CD4-positive, alpha-beta T cell treated with Interleukin-10 for 1 hour (primary cell): ENCODE measurements at regions not wholly inside any gene's neighbourhood (a gene's known extent, or its start where the extent isn't known, plus 50 kb on each side); places are given as distances from the start of the nearest gene placed in this dataset.

Source experiments
- DNase-seq: peaks from one replicate; pipeline ENCODE4 v3.0.0-alpha.2; 2020

GRCh38 chr1:232305050-232305449 is 324.9 kb downstream of the SIPA1L2 start:
- DNase-seq: no peak

GRCh38 chr1:232303222-232303620 is 326.7 kb downstream of the SIPA1L2 start:
- no peak for DNase-seq

GRCh38 chr1:232302376-232303221 is 327.3 kb downstream of the SIPA1L2 start:
- DNase-seq: no peak

- no peak for DNase-seq
Measured at GRCh38 chr1:232301246-232301645, 328.7 kb downstream of the SIPA1L2 start.

- no peak for DNase-seq
Measured at GRCh38 chr1:232300466-232300865, 329.5 kb downstream of the SIPA1L2 start.

- no peak for DNase-seq
Measured at GRCh38 chr1:232296461-232296860, 333.5 kb downstream of the SIPA1L2 start.

- DNase-seq: no peak
Measured at GRCh38 chr1:232293361-232293760, 336.6 kb downstream of the SIPA1L2 start.

GRCh38 chr1:232292818-232293217 is 337.1 kb downstream of the SIPA1L2 start:
- DNase-seq: no peak

- no peak for DNase-seq
Measured at GRCh38 chr1:232292239-232292638, 337.7 kb downstream of the SIPA1L2 start.

GRCh38 chr1:232291681-232292080 is 338.3 kb downstream of the SIPA1L2 start:
- no peak for DNase-seq

- DNase-seq: no peak
Measured at GRCh38 chr1:232291261-232291660, 338.7 kb downstream of the SIPA1L2 start.

- DNase-seq: no peak
Measured at GRCh38 chr1:232290570-232290969, 339.4 kb downstream of the SIPA1L2 start.

GRCh38 chr1:232287676-232288569 is 342.0 kb downstream of the SIPA1L2 start:
- no peak for DNase-seq

- no peak for DNase-seq
Measured at GRCh38 chr1:232285138-232285537, 344.8 kb downstream of the SIPA1L2 start.

- no peak for DNase-seq
Measured at GRCh38 chr1:232283864-232284263, 346.1 kb downstream of the SIPA1L2 start.

- no peak for DNase-seq
Measured at GRCh38 chr1:232282498-232282897, 347.4 kb downstream of the SIPA1L2 start.

GRCh38 chr1:232280910-232281309 is 349.0 kb downstream of the SIPA1L2 start:
- no peak for DNase-seq

- DNase-seq: no peak
Measured at GRCh38 chr1:232279909-232280400, 350.0 kb downstream of the SIPA1L2 start.

GRCh38 chr1:232278925-232279324 is 351.0 kb downstream of the SIPA1L2 start:
- no peak for DNase-seq

- no peak for DNase-seq
Measured at GRCh38 chr1:232276651-232277050, 353.3 kb downstream of the SIPA1L2 start.

- DNase-seq: no peak
Measured at GRCh38 chr1:232274999-232275710, 354.8 kb downstream of the SIPA1L2 start.

GRCh38 chr1:232274236-232274855 is 355.6 kb downstream of the SIPA1L2 start:
- no peak for DNase-seq

- DNase-seq: no peak
Measured at GRCh38 chr1:232273011-232273410, 356.9 kb downstream of the SIPA1L2 start.
